ENCODE measurements at regions not wholly inside any gene's neighbourhood (a gene's known extent, or its start where the extent isn't known, plus 50 kb on each side); places are given as distances from the start of the nearest gene placed in this dataset.

DNA sequence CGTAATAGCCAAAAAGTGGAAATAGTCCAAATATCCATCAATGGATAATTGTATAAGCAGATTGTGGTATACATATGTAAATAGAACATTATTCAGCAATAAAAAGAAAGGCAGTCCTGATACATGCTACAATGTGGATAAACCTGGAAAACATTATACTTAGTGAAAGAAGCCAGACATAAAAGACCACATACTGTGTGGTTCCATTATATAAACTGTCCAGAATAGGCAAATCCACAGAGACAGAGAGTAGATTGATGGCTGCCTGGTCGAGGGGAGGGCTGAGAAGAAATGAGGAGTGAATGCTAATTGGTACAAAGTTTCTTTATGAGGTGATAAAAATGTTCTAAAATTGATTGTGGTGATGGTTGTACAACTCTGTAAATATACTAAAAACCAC is 397.4 kb upstream of the RPS6KA3 start:
- 0% methylated on average over 2 of the region's 2 CpGs for WGBS (ENCODE audit: insufficient coverage, low coverage, missing lambda C conversion rate)
- in situ Hi-C loops (cut with MboI), result no loop called here
- CTCF ChIA-PET (ENCODE audit: low intra/inter-chr PET ratio), result no interaction called here
- Histone ChIP-seq H3K27me3 (ENCODE audit: control insufficient read depth in 2 of 2, insufficient read depth in 2 of 2, low read length in 2 of 2) (no peaks in the 10 kb centered on the region), H3K9me3 (replicated peaks; ENCODE audit: control insufficient read depth, insufficient read depth, low read depth, low read length) (no peaks in the 10 kb centered on the region), H3K36me3 (ENCODE audit: control insufficient read depth, insufficient read depth, low read length) (no peaks in the 10 kb centered on the region), H3K4me2 (ENCODE audit: insufficient read depth, low read length) (no peak overlapping the region), H3K9ac (ENCODE audit: insufficient read depth in 1 of 2, low read depth in 2 of 2, low read length in 2 of 2) (no peak overlapping the region), H2AFZ (ENCODE audit: low read depth, low read length) (no peak overlapping the region), H4K20me1 (replicated peaks; ENCODE audit: control insufficient read depth, insufficient read depth, low read length) (no peaks in the 10 kb centered on the region), H3K9me1 (ENCODE audit: control insufficient read depth, insufficient read depth, low read length) (no peaks in the 10 kb centered on the region), H3K79me2 (ENCODE audit: control insufficient read depth, insufficient read depth, low read length) (no peaks in the 10 kb centered on the region), H3K27ac (ENCODE audit: extremely low read depth, low read depth, low read length) (no peak overlapping the region), H3K4me1 (replicated peaks in 1 of 2; ENCODE audit: control insufficient read depth in 2 of 2, insufficient read depth in 2 of 2, low read length in 2 of 2) (no peaks in the 10 kb centered on the region), H3K4me3 (no peak overlapping the region)
- DNase-seq (ENCODE audit: extremely low read depth in 1 of 4, low spot score in 3 of 4) (no peak), FAIRE-seq (no peak), ATAC-seq (no peak)
- TF ChIP-seq NFE2 (IDR thresholded peaks at IDR 0.05; ENCODE audit: low read depth) (no peak), ZFP30 (CRISPR knock-in tag; IDR thresholded peaks at IDR 0.05; ENCODE audit: borderline replicate concordance) (no peak), BCLAF1 (IDR thresholded peaks at IDR 0.05; ENCODE audit: borderline replicate concordance in 1 of 2, control insufficient read depth in 1 of 2, low read depth in 2 of 2, low read length in 1 of 2) (no peak), KLF10 (CRISPR knock-in tag; IDR thresholded peaks at IDR 0.05) (no peak)
- POLR2A ChIA-PET, result no interaction called here
- intact Hi-C loops (cut with micrococcal nuclease), result no loop called here
- no TSS peak for BruUV-seq (replicated peaks)

Measured in K562 (cell line).